Brain microvascular endothelial cell (primary cell): ENCODE measurements at regions not wholly inside any gene's neighbourhood (a gene's known extent, or its start where the extent isn't known, plus 50 kb on each side); places are given as distances from the start of the nearest gene placed in this dataset.

Experiments
- DNase-seq: peaks from one replicate; pipeline ENCODE4 v3.0.0-alpha.2; 2020
- H3K27ac ChIP-seq: fragments of 250-450 bp; sonication (Bioruptor Pico); 2 replicates; pipeline ENCODE4 v1.5.1; 2020; ENCODE audit warnings: mild to moderate bottlenecking, moderate library complexity
- H3K27me3 ChIP-seq: fragments of 250-450 bp; sonication (Bioruptor Pico); replicated peaks from 2 replicates; pipeline ENCODE4 v1.5.1; 2020; ENCODE audit warnings: mild to moderate bottlenecking
- H3K36me3 ChIP-seq: fragments of 250-450 bp; sonication (Bioruptor Pico); replicated peaks from 2 replicates; pipeline ENCODE4 v1.5.1; 2020; ENCODE audit warnings: mild to moderate bottlenecking
- H3K4me3 ChIP-seq: 2 replicates; pipeline ENCODE4 v1.5.1; 2011; ENCODE audit warnings: low read depth, mild to moderate bottlenecking, control low read depth, low read length, moderate library complexity
- CTCF ChIP-seq: IDR thresholded peaks from 2 replicates; pipeline ENCODE4 v1.5.1; 2011; ENCODE audit warnings: low read depth, mild to moderate bottlenecking, moderate library complexity, low read length, control low read depth, inconsistent platforms; ENCODE audit errors: missing control alignments
- in situ Hi-C: cut with HindIII; loops from 2 replicates; pipeline ENCODE4 v1.10.0; 2017; ENCODE audit warnings: low sequenced_read_pairs, low pct_ligation_motif_present

GRCh38 chr1:228918335-228918734 is 183.1 kb downstream of the RHOU start:
- DNase-seq: no peak
- H3K4me3 ChIP-seq: no peak overlapping the region
- no peaks in the 10 kb centered on the region for H3K36me3 ChIP-seq
- H3K27me3 ChIP-seq: no peaks in the 10 kb centered on the region
- in situ Hi-C loops: no loop called here
- TF ChIP-seq CTCF: no peak
- H3K27ac ChIP-seq: no peak overlapping the region

GRCh38 chr1:228919914-228920313 is 184.6 kb downstream of the RHOU start:
- no peaks in the 10 kb centered on the region for H3K36me3 ChIP-seq
- DNase-seq: no peak
- TF ChIP-seq CTCF: no peak
- in situ Hi-C loops: no loop called here
- H3K27me3 ChIP-seq: no peaks in the 10 kb centered on the region
- H3K27ac ChIP-seq: no peak overlapping the region
- H3K4me3 ChIP-seq: no peak overlapping the region

- no peaks in the 10 kb centered on the region for H3K27me3 ChIP-seq
- H3K36me3 ChIP-seq: no peaks in the 10 kb centered on the region
- in situ Hi-C loops: no loop called here
- H3K27ac ChIP-seq: no peak overlapping the region
- no peak for TF ChIP-seq CTCF
- DNase-seq: no peak
- H3K4me3 ChIP-seq: no peak overlapping the region
These were observed 185.6 kb downstream of the RHOU start for GRCh38 chr1:228920831-228921230.

GRCh38 chr1:228921481-228921880 is 186.2 kb downstream of the RHOU start:
- TF ChIP-seq CTCF: no peak
- Histone ChIP-seq H3K4me3 (no peak overlapping the region), H3K27ac (no peak overlapping the region), H3K27me3 (no peaks in the 10 kb centered on the region), H3K36me3 (no peaks in the 10 kb centered on the region)
- in situ Hi-C loops: no loop called here
- DNase-seq: no peak

GRCh38 chr1:228922722-228923376 is 187.6 kb downstream of the RHOU start:
- Histone ChIP-seq H3K4me3 (no peak overlapping the region), H3K36me3 (no peaks in the 10 kb centered on the region), H3K27me3 (no peaks in the 10 kb centered on the region), H3K27ac (no peak overlapping the region)
- in situ Hi-C loops: no loop called here
- DNase-seq: no peak
- no peak for TF ChIP-seq CTCF

- no peak for DNase-seq
- Histone ChIP-seq H3K27me3 (no peaks in the 10 kb centered on the region), H3K27ac (no peak overlapping the region), H3K4me3 (no peak overlapping the region), H3K36me3 (no peaks in the 10 kb centered on the region)
- no peak for TF ChIP-seq CTCF
- in situ Hi-C loops: no loop called here
These were observed 188.9 kb downstream of the RHOU start for GRCh38 chr1:228923973-228924686.
